Activated CD8-positive, alpha-beta memory T cell treated with anti-CD3 and anti-CD28 coated beads for 36 hours (primary cell): ENCODE measurements at regions not wholly inside any gene's neighbourhood (a gene's known extent, or its start where the extent isn't known, plus 50 kb on each side); places are given as distances from the start of the nearest gene placed in this dataset.

Source experiments
- CTCF ChIA-PET: fragments of 350-600 bp; sonication (Branson Sonifier 250); formaldehyde crosslinking; loops from one replicate; lab custom pipeline; 2021; ENCODE audit warnings: antibody characterized with exemption; lab: Charles Lee
- POLR2A ChIA-PET: fragments of 350-600 bp; sonication (Branson Sonifier 250); formaldehyde crosslinking; loops from one replicate; lab custom pipeline; 2021; ENCODE audit warnings: antibody characterized with exemption; lab: Charles Lee

GRCh38 chr2:62447411-62447810 is 58.6 kb downstream of the TMEM17 start:
- ChIA-PET POLR2A (no interaction called here), CTCF (interaction anchor here (2.2 kb wide), 1 partner anchor 10 kb away, joined by 5 read pairs; no protein-coding TSS in a partner anchor)

DNA sequence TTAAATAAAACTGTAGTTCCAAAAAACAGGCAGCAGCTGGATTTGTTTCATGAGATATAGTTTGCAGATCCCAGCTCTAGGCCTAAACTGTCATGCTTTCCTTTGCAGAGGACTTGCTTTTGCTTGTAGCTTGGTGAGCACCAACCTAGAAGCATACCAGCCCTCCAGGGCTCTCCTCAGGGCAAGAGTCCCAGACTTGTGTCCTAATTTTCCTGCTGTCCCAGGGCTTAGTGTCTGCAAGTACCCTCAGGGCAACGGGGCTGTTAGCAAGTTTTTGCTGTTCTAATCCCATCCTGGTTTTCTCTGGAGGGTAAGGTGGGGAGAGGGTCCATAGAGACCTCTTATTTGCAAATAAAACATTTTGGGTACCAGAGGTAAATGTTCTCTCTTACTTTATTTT is 59.5 kb downstream of the TMEM17 start:
- ChIA-PET POLR2A (no interaction called here), CTCF (interaction anchor here (1.2 to 2.2 kb wide), 2 partner anchors 11 to 13 kb away, joined by 3 to 5 read pairs; no protein-coding TSS in a partner anchor)

GRCh38 chr2:62443886-62444285 is 62.1 kb downstream of the TMEM17 start:
- CTCF ChIA-PET, result interaction anchor here (0.5 kb wide), 1 partner anchor 444 kb away, joined by 3 read pairs; no protein-coding TSS in a partner anchor
- POLR2A ChIA-PET, result no interaction called here

DNA sequence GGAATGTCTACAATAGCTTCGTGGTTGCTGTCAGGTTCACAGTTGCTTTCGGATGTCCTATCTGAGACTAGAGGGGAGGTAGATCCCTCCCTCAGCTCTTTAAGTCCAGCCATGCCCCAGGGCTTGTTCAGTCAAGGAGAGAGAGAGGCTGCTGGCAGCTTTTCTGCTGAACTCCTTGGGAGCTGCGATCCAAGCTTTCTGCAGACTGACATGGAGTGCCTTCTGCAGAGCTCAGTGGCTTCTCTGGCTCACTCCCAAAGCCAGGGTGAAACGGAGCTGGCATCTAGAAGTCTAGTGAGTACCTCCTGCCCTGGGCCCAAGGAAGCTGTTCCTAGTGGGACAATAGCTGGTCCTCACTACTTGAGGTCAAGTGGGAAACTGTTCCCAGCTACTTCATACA is 62.5 kb downstream of the TMEM17 start:
- ChIA-PET POLR2A (no interaction called here), CTCF (interaction anchor here (0.5 kb wide), 1 partner anchor 444 kb away, joined by 3 read pairs; no protein-coding TSS in a partner anchor)

DNA sequence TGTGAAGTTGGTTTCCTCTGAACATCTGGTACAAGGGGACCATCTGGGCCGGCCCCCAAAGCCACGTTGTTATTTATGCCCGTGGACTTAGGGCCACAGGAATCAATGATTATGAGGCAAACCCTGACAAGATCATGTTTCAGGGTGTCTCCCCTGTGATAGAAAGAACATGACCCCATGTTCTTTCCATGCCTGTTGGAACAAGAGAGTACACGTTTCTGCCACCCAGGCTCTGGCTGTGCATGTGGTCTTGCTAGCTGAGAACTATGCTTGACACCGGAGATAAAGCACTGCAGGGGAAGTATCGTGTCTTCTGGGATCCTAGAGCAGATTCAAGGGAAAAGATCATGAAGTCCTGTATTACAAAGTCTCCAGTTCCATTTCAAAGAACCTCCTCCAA is 64.2 kb downstream of the TMEM17 start:
- POLR2A ChIA-PET, result no interaction called here
- CTCF ChIA-PET, result no interaction called here

- ChIA-PET CTCF (no interaction called here), POLR2A (no interaction called here)
These were observed 64.6 kb downstream of the TMEM17 start for GRCh38 chr2:62441421-62441820.

GRCh38 chr2:62440281-62440946 is 65.6 kb downstream of the TMEM17 start:
- ChIA-PET CTCF (no interaction called here), POLR2A (no interaction called here)

GRCh38 chr2:62439425-62439824 is 66.6 kb downstream of the TMEM17 start:
- ChIA-PET CTCF (no interaction called here), POLR2A (no interaction called here)

- ChIA-PET POLR2A (no interaction called here), CTCF (no interaction called here)
These were observed 68.2 kb downstream of the TMEM17 start for GRCh38 chr2:62437785-62438184.

DNA sequence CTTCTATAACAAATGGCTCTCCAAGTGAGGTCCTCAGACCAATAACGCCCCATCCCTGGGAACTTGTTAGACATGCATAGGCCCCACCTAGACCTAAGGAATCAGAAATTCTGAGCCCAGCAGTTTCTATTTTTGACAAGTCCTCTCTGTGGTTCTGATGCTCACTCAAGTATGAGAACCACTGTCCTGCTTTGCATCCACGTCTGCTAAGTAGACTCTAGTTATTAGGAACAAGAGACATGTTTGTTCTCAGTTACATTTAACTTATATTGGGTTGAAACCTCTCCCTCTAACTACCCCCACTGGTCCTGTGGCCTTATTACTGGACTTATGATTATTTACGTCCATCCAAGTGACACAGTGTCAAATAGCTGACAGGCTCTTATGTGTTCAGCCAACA is 70.3 kb downstream of the TMEM17 start:
- ChIA-PET POLR2A (no interaction called here), CTCF (no interaction called here)

DNA sequence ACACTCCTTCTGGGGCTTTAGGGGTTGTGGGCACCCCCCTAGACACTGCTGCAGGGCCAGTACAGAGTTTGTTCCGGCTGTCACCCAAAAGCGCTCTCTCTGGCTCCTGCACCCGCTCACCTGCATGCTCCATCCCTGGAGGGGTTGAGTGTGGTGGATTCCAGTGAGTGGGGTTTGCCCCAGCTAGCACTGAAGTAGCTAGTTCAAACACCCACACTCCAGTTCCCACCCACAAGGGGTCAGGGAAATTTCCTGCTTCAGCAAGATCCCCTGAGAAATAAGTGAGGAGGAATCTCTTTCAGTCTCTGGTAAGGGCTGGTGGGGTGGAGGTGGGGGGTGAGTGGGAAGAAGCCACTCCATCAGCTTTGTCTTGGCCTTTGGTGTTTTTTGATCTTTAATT is 73.6 kb downstream of the TMEM17 start:
- ChIA-PET POLR2A (no interaction called here), CTCF (no interaction called here)

- CTCF ChIA-PET, result no interaction called here
- POLR2A ChIA-PET, result no interaction called here
These were observed 74.5 kb downstream of the TMEM17 start for GRCh38 chr2:62431512-62431911.

- ChIA-PET POLR2A (no interaction called here), CTCF (no interaction called here)
These were observed 75.8 kb downstream of the TMEM17 start for GRCh38 chr2:62430146-62430545.

DNA sequence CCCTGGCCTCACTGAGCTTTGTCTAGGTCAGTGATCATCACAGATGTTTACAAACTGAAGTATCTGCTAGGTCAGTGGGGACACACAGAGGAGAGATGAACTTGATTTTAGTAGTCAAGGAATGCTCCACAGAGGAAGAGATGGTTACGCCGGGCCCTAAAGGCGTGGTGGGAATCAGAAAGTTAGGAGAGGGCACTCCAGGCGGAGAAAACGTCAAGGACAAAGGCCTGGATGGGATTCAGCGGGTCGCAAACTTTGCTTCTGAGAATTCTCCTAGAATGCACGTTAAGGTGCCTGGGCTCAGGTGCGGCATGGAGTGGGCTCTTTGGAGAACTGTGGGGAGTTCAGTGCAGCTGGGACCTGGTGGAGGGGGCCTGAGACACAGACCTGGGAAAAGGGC is 78.8 kb downstream of the TMEM17 start:
- CTCF ChIA-PET, result no interaction called here
- POLR2A ChIA-PET, result no interaction called here

- ChIA-PET CTCF (no interaction called here), POLR2A (no interaction called here)
These were observed 79.7 kb downstream of the TMEM17 start for GRCh38 chr2:62426154-62426912.

- POLR2A ChIA-PET, result no interaction called here
These were observed 80.3 kb downstream of the TMEM17 start for GRCh38 chr2:62425684-62426083.

DNA sequence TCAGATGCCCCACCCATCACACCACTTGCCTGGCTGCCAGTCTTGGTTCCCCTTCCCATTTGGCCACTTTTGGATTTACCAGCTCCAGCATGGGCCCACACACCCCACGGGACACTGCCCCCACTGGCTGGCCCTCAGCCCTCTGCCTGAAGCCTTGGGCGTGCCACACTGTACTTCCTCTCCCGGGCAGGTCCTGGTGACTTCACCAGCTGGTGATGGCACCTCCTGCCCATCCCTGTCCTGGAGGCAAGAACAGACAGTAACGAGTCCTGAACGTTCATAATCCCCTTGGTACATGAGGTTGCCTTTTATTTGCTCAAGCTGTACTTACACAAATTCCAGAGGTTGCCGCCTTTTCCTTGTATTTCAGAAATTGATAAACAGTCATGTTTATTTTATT is 81.1 kb downstream of the TMEM17 start:
- ChIA-PET POLR2A (no interaction called here), CTCF (no interaction called here)

More at GRCh38 chr2:62425684-62426083, 80.3 kb downstream of the TMEM17 start:
- CTCF ChIA-PET, result no interaction called here

- ChIA-PET CTCF (no interaction called here), POLR2A (no interaction called here)
These were observed 82.0 kb downstream of the TMEM17 start for GRCh38 chr2:62423883-62424458.

- ChIA-PET POLR2A (no interaction called here), CTCF (no interaction called here)
These were observed 82.8 kb downstream of the TMEM17 start for GRCh38 chr2:62423235-62423634.

DNA sequence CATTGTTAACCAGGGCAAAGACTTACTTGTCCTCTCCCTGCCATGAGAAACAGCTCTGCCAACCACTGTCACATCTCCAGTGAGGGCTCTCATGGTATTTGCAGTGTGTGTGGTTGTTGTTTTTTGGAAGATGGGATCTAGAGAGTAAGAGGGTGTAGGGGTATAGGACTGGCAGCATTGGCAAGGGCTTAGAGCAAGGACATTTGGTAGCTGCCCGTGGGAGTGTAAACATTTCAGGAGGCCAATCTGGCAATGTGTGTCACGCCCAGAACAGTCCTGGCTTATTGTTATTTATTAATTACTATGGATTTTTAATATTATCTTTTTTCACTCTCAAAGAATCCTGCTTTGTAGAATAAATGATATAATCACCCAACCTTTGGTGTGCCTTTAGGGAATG is 90.5 kb downstream of the TMEM17 start:
- ChIA-PET POLR2A (no interaction called here), CTCF (no interaction called here)

GRCh38 chr2:62415019-62415431 is 91.0 kb downstream of the TMEM17 start:
- CTCF ChIA-PET, result no interaction called here
- POLR2A ChIA-PET, result no interaction called here
